Testis (tissue), 2 donors: ENCODE measurements at regions not wholly inside any gene's neighbourhood (a gene's known extent, or its start where the extent isn't known, plus 50 kb on each side); places are given as distances from the start of the nearest gene placed in this dataset.

Experiments
- DNase-seq: peaks from one replicate; pipeline ENCODE4 v3.0.0-alpha.2; 2019
- H3K27ac ChIP-seq, 2 donors: fragments of 200-600 bp; sonication (generic); one replicate each; pipeline ENCODE4 v1.5.1; 2019
- H3K27me3 ChIP-seq: fragments of 200-600 bp; sonication (generic); one replicate; pipeline ENCODE4 v1.5.1; 2019
- H3K36me3 ChIP-seq: fragments of 200-600 bp; sonication (generic); one replicate; pipeline ENCODE4 v1.5.1; 2017; ENCODE audit warnings: low read depth; ENCODE audit errors: missing control alignments
- H3K4me1 ChIP-seq: fragments of 200-600 bp; sonication (generic); one replicate; pipeline ENCODE4 v1.5.1; 2019
- H3K4me3 ChIP-seq, 2 donors: fragments of 200-600 bp; sonication (generic); one replicate each; pipeline ENCODE4 v1.5.1; 2017 to 2019
- H3K9me3 ChIP-seq: fragments of 200-600 bp; sonication (generic); one replicate; pipeline ENCODE4 v1.5.1; 2017
- POLR2A ChIP-seq: fragments of 450-650 bp; IDR thresholded peaks from one replicate; pipeline ENCODE4 v1.6.1; 2017; ENCODE audit warnings: antibody characterized with exemption, mild to moderate bottlenecking, moderate library complexity
- WGBS, 2 donors: methylation state at CpG; one replicate each; pipeline ENCODE4 v1.1.5; 2018; 5-methylcytosine and 5-hydroxymethylcytosine counted together
- intact Hi-C: fragments of 100-400 bp; cut with DNase I; formaldehyde crosslinking; loops from one replicate; pipeline ENCODE4 v1.15.1; 2023; ENCODE audit warnings: low total_unique reads
- TF ChIP-seq, protein P1 (sequence below), 3 experiments: fragments of 450-650 bp in 2 of 3; fragments of 200-600 bp in 1 of 3; sonication (generic) in 1 of 3; IDR thresholded peaks; one replicate each; pipeline ENCODE4 v1.5.1; 2016 to 2019; ENCODE audit warnings: antibody characterized with exemption in 3 of 3, mild to moderate bottlenecking in 2 of 3, moderate library complexity in 1 of 3

DNA sequence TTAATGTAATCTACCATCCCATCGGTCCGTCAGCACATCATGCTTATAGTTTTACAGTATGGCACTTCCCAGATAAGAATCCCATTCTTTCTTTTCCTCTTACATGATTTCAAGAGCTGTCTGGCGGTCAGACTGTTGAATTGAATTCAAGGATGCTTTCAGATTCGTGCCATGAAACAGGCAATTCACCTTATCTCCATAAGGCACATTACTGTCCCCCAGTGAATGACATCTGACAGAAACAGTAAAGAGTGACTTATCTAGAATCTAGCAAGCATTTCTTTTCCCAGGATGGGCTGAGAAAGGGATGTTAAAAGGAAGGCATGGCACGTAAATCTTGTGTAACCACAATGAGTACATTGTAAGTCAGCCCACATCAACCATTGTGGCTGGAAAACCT is 61.1 kb upstream of the SEM1 start:
- H3K4me3 ChIP-seq = no peak overlapping the region
- 78 to 85% methylated on average over 5 of the region's 5 CpGs for WGBS, 2 donors
- no peaks in the 10 kb centered on the region for H3K27me3 ChIP-seq
- intact Hi-C loops = no loop called here
- H3K36me3 ChIP-seq = no peaks in the 10 kb centered on the region
- H3K4me1 ChIP-seq = no peaks in the 10 kb centered on the region
- DNase-seq = no peak
- no peaks in the 10 kb centered on the region for H3K9me3 ChIP-seq
- TF ChIP-seq, protein P1, sequence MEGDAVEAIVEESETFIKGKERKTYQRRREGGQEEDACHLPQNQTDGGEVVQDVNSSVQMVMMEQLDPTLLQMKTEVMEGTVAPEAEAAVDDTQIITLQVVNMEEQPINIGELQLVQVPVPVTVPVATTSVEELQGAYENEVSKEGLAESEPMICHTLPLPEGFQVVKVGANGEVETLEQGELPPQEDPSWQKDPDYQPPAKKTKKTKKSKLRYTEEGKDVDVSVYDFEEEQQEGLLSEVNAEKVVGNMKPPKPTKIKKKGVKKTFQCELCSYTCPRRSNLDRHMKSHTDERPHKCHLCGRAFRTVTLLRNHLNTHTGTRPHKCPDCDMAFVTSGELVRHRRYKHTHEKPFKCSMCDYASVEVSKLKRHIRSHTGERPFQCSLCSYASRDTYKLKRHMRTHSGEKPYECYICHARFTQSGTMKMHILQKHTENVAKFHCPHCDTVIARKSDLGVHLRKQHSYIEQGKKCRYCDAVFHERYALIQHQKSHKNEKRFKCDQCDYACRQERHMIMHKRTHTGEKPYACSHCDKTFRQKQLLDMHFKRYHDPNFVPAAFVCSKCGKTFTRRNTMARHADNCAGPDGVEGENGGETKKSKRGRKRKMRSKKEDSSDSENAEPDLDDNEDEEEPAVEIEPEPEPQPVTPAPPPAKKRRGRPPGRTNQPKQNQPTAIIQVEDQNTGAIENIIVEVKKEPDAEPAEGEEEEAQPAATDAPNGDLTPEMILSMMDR (IDR thresholded peaks at IDR 0.05) = no peak
- TF ChIP-seq POLR2A = no peak
- H3K27ac ChIP-seq = no peak overlapping the region

DNA sequence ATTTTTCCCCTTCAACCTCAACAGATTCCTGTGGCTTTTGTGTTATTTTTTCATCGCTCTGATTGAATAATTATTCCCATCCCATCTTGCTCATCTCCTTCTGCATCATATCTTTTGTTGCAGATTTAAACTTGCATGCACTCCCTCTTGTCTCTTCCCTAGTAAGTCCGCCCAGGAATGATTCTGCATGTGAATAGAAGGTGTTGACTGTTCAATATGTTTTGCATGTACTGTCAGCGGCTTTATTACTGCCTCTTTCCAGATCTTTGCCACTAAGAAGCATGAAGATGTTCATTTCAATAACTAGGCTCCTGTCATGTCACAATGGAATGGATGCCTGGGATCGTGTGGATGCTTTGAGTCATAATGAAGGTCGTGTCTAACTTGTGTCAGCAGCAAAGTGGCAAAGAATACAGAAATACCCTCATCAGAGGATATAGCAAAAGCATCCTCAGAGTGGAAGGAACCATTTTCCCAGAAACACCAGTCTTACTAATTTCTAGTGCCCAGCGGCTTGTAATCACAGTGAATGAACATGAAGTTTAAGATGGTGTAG is 62.6 kb upstream of the SEM1 start:
- H3K4me3 ChIP-seq = no peak overlapping the region
- H3K9me3 ChIP-seq = no peaks in the 10 kb centered on the region
- intact Hi-C loops = no loop called here
- no peak overlapping the region for H3K27ac ChIP-seq
- no peaks in the 10 kb centered on the region for H3K27me3 ChIP-seq
- TF ChIP-seq, protein P1 (IDR thresholded peaks at IDR 0.05) = no peak
- TF ChIP-seq POLR2A = no peak
- DNase-seq = no peak
- no peaks in the 10 kb centered on the region for H3K36me3 ChIP-seq
- 83 to 87% methylated on average over 6 of the region's 6 CpGs for WGBS, 2 donors
- no peaks in the 10 kb centered on the region for H3K4me1 ChIP-seq

DNA sequence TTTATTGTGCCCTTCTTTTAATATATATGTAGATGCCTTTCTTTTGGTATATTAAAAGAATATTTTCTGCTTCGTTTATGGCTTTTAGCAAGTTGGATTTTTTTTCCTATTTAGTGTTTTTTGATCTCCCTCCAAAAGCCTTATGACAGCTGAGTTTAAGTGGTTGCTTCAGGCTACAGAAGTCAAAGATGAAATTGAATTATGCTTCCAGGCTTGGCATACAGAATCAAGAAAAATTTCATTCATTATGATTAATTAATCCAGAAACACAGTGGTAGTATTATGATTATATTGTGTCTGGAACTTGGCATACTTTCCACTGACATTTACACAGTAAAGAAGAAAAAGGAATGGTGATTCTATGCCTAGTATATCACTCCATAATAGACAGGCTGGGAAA is 63.8 kb upstream of the SEM1 start:
- H3K4me3 ChIP-seq = no peak overlapping the region
- no peaks in the 10 kb centered on the region for H3K4me1 ChIP-seq
- no peaks in the 10 kb centered on the region for H3K27me3 ChIP-seq
- H3K36me3 ChIP-seq = no peaks in the 10 kb centered on the region
- H3K27ac ChIP-seq = no peak overlapping the region
- no peak for DNase-seq
- H3K9me3 ChIP-seq = no peaks in the 10 kb centered on the region
- TF ChIP-seq POLR2A = no peak
- TF ChIP-seq, protein P1 (IDR thresholded peaks at IDR 0.05) = no peak
- intact Hi-C loops = no loop called here
- 59 to 67% methylated on average over 1 of the region's 1 CpG for WGBS, 2 donors

DNA sequence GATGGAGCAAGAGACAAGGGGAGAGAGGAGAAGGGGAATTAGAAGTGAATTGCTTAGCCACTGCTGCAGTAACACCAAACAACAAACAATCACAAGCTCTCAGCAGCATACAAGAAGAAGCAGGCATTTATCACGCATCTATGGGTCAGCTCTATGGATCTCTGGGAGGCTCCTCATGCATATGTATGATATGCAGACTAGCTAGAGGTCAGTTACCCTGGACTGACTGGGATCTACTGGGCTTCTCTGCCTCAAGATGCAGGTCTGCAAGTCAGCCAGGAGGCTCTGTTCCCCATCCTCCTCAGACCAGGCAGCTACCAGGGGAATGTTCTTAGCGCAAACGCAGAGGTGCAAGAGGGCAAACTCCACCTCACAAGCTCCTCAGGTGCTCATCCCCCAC is 64.7 kb upstream of the SEM1 start:
- TF ChIP-seq, protein P1 (IDR thresholded peaks at IDR 0.05) = no peak
- TF ChIP-seq POLR2A = no peak
- intact Hi-C loops = no loop called here
- 80 to 81% methylated on average over 3 of the region's 3 CpGs for WGBS, 2 donors

DNA sequence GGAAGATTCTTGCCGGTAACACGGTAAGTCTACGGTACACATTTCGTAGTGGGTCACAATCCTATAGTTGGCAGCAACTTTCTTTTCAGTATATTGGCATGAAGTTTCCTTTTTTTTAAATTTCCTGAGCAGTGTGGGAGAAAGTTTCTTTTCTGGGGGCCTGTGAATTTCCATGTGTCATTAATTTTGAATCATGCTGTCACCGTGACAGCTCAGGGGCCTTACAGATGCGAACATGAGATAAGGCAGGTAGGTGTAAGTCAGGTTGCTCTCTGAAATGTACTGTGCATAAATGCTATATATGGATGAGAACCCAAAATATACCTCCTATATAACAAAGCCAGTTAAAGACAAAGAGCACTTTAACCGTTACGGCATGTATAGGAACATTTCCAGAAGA is 65.4 kb upstream of the SEM1 start:
- TF ChIP-seq POLR2A = no peak
- TF ChIP-seq, protein P1 (IDR thresholded peaks at IDR 0.05) = no peak
- no peaks in the 10 kb centered on the region for H3K9me3 ChIP-seq
- no peaks in the 10 kb centered on the region for H3K36me3 ChIP-seq
- intact Hi-C loops = no loop called here
- no peak for DNase-seq
- H3K27ac ChIP-seq = no peak overlapping the region
- WGBS, 2 donors = 94 to 96% methylated on average over 8 of the region's 8 CpGs
- no peaks in the 10 kb centered on the region for H3K4me1 ChIP-seq
- H3K27me3 ChIP-seq = no peaks in the 10 kb centered on the region
- no peak overlapping the region for H3K4me3 ChIP-seq

More for the DNA sequence above, 64.7 kb upstream of the SEM1 start:
- Histone ChIP-seq H3K36me3 (no peaks in the 10 kb centered on the region), H3K4me1 (no peaks in the 10 kb centered on the region), H3K9me3 (no peaks in the 10 kb centered on the region), H3K4me3 (no peak overlapping the region), H3K27me3 (no peaks in the 10 kb centered on the region), H3K27ac (no peak overlapping the region)
- no peak for DNase-seq
